ENCODE measurements at regions not wholly inside any gene's neighbourhood (a gene's known extent, or its start where the extent isn't known, plus 50 kb on each side); places are given as distances from the start of the nearest gene placed in this dataset.

GRCh38 chr12:111161898-111162297 is 207.0 kb downstream of the PHETA1 start:
- Histone ChIP-seq H3K27ac (no peak overlapping the region), H3K36me3 (no peaks in the 10 kb centered on the region), H3K27me3 (replicated peaks) (no peaks in the 10 kb centered on the region; the same call in none of the 2 replicates), H3K4me1 (replicated peaks) (no peaks in the 10 kb centered on the region), H3K9me3 (replicated peaks) (no peaks in the 10 kb centered on the region), H3K4me3 (no peak overlapping the region)
- DNase-seq (ENCODE audit: low read depth in 1 of 2, low spot score in 2 of 2): no peak

- no peaks in the 10 kb centered on the region for H3K9me3 ChIP-seq (replicated peaks)
- H3K36me3 ChIP-seq: no peaks in the 10 kb centered on the region
- H3K27me3 ChIP-seq (replicated peaks): peaks cover 3% of the 10 kb centered on the region
- no peak overlapping the region for H3K4me3 ChIP-seq
- no peak for DNase-seq (ENCODE audit: low read depth in 1 of 2, low spot score in 2 of 2)
- H3K4me1 ChIP-seq (replicated peaks): no peaks in the 10 kb centered on the region
- H3K27ac ChIP-seq: no peak overlapping the region
These were observed 208.3 kb downstream of the PHETA1 start for GRCh38 chr12:111160350-111161241.

- Histone ChIP-seq H3K27ac (no peak overlapping the region), H3K4me3 (no peak overlapping the region), H3K36me3 (no peaks in the 10 kb centered on the region), H3K27me3 (replicated peaks) (peaks cover 8% of the 10 kb centered on the region), H3K4me1 (replicated peaks) (no peaks in the 10 kb centered on the region), H3K9me3 (replicated peaks) (no peaks in the 10 kb centered on the region)
- DNase-seq (ENCODE audit: low read depth in 1 of 2, low spot score in 2 of 2): no peak
These were observed 209.9 kb downstream of the PHETA1 start for GRCh38 chr12:111158992-111159391.

- Histone ChIP-seq H3K27ac (no peak overlapping the region), H3K4me1 (replicated peaks) (no peaks in the 10 kb centered on the region), H3K4me3 (no peak overlapping the region), H3K9me3 (replicated peaks) (no peaks in the 10 kb centered on the region), H3K27me3 (replicated peaks) (peaks cover 13% of the 10 kb centered on the region), H3K36me3 (no peaks in the 10 kb centered on the region)
- no peak for DNase-seq (ENCODE audit: low read depth in 1 of 2, low spot score in 2 of 2)
These were observed 211.4 kb downstream of the PHETA1 start for GRCh38 chr12:111157486-111157885.

GRCh38 chr12:111156304-111156703 is 212.6 kb downstream of the PHETA1 start:
- no peak overlapping the region for H3K27ac ChIP-seq
- H3K36me3 ChIP-seq: no peaks in the 10 kb centered on the region
- no peaks in the 10 kb centered on the region for H3K9me3 ChIP-seq (replicated peaks)
- H3K4me1 ChIP-seq (replicated peaks): no peaks in the 10 kb centered on the region
- no peak overlapping the region for H3K4me3 ChIP-seq
- no peak for DNase-seq (ENCODE audit: low read depth in 1 of 2, low spot score in 2 of 2)
- peaks cover 13% of the 10 kb centered on the region for H3K27me3 ChIP-seq (replicated peaks)

- no peak overlapping the region for H3K27ac ChIP-seq
- no peak overlapping the region for H3K4me3 ChIP-seq
- H3K27me3 ChIP-seq (replicated peaks): peaks cover 13% of the 10 kb centered on the region
- no peak for DNase-seq (ENCODE audit: low read depth in 1 of 2, low spot score in 2 of 2)
- no peaks in the 10 kb centered on the region for H3K4me1 ChIP-seq (replicated peaks)
- no peaks in the 10 kb centered on the region for H3K36me3 ChIP-seq
- H3K9me3 ChIP-seq (replicated peaks): no peaks in the 10 kb centered on the region
These were observed 213.4 kb downstream of the PHETA1 start for GRCh38 chr12:111155521-111155920.

GRCh38 chr12:111155020-111155419 is 213.9 kb downstream of the PHETA1 start:
- H3K9me3 ChIP-seq (replicated peaks): no peaks in the 10 kb centered on the region
- H3K27me3 ChIP-seq (replicated peaks): peaks cover 15% of the 10 kb centered on the region
- H3K4me1 ChIP-seq (replicated peaks): no peaks in the 10 kb centered on the region
- no peak overlapping the region for H3K27ac ChIP-seq
- H3K4me3 ChIP-seq: no peak overlapping the region
- DNase-seq (ENCODE audit: low read depth in 1 of 2, low spot score in 2 of 2): no peak
- no peaks in the 10 kb centered on the region for H3K36me3 ChIP-seq

- Histone ChIP-seq H3K4me1 (replicated peaks) (no peaks in the 10 kb centered on the region), H3K27me3 (replicated peaks) (peaks cover 19% of the 10 kb centered on the region), H3K36me3 (no peaks in the 10 kb centered on the region), H3K9me3 (replicated peaks) (no peaks in the 10 kb centered on the region), H3K27ac (no peak overlapping the region), H3K4me3 (no peak overlapping the region)
- DNase-seq (ENCODE audit: low read depth in 1 of 2, low spot score in 2 of 2): no peak
These were observed 214.6 kb downstream of the PHETA1 start for GRCh38 chr12:111154147-111154834.

GRCh38 chr12:111152561-111152960 is 216.3 kb downstream of the PHETA1 start:
- no peak for DNase-seq (ENCODE audit: low read depth in 1 of 2, low spot score in 2 of 2)
- no peaks in the 10 kb centered on the region for H3K36me3 ChIP-seq
- no peak overlapping the region for H3K4me3 ChIP-seq
- H3K27ac ChIP-seq: no peak overlapping the region
- no peaks in the 10 kb centered on the region for H3K9me3 ChIP-seq (replicated peaks)
- H3K27me3 ChIP-seq (replicated peaks): peaks cover 19% of the 10 kb centered on the region
- H3K4me1 ChIP-seq (replicated peaks): no peaks in the 10 kb centered on the region

- no peaks in the 10 kb centered on the region for H3K9me3 ChIP-seq (replicated peaks)
- no peaks in the 10 kb centered on the region for H3K36me3 ChIP-seq
These were observed 217.7 kb downstream of the PHETA1 start for GRCh38 chr12:111150921-111151840.

GRCh38 chr12:111150360-111150759 is 218.5 kb downstream of the PHETA1 start:
- no peaks in the 10 kb centered on the region for H3K9me3 ChIP-seq (replicated peaks)
- DNase-seq (ENCODE audit: low read depth in 1 of 2, low spot score in 2 of 2): no peak
- H3K27me3 ChIP-seq (replicated peaks): peaks cover 14% of the 10 kb centered on the region

More at GRCh38 chr12:111150921-111151840, 217.7 kb downstream of the PHETA1 start:
- H3K27ac ChIP-seq: no peak overlapping the region
- H3K4me1 ChIP-seq (replicated peaks): no peaks in the 10 kb centered on the region
- H3K4me3 ChIP-seq: no peak overlapping the region
- no peak for DNase-seq (ENCODE audit: low read depth in 1 of 2, low spot score in 2 of 2)
- peaks cover 19% of the 10 kb centered on the region for H3K27me3 ChIP-seq (replicated peaks)

GRCh38 chr12:111149299-111149698 is 219.6 kb downstream of the PHETA1 start:
- no peaks in the 10 kb centered on the region for H3K9me3 ChIP-seq (replicated peaks)
- H3K27me3 ChIP-seq (replicated peaks): peaks cover 11% of the 10 kb centered on the region; the same call in 1 of the 2 replicates
- H3K4me1 ChIP-seq (replicated peaks): no peaks in the 10 kb centered on the region
- H3K36me3 ChIP-seq: no peaks in the 10 kb centered on the region
- no peak overlapping the region for H3K4me3 ChIP-seq
- no peak for DNase-seq (ENCODE audit: low read depth in 1 of 2, low spot score in 2 of 2)
- no peak overlapping the region for H3K27ac ChIP-seq

More at GRCh38 chr12:111150360-111150759, 218.5 kb downstream of the PHETA1 start:
- H3K4me3 ChIP-seq: no peak overlapping the region
- H3K36me3 ChIP-seq: no peaks in the 10 kb centered on the region
- no peak overlapping the region for H3K27ac ChIP-seq
- no peaks in the 10 kb centered on the region for H3K4me1 ChIP-seq (replicated peaks)

GRCh38 chr12:111148005-111148404 is 220.9 kb downstream of the PHETA1 start:
- no peak overlapping the region for H3K27ac ChIP-seq
- no peaks in the 10 kb centered on the region for H3K36me3 ChIP-seq
- no peak overlapping the region for H3K4me3 ChIP-seq
- DNase-seq (ENCODE audit: low read depth in 1 of 2, low spot score in 2 of 2): no peak
- H3K4me1 ChIP-seq (replicated peaks): no peaks in the 10 kb centered on the region
- no peaks in the 10 kb centered on the region for H3K9me3 ChIP-seq (replicated peaks)
- peaks cover 5% of the 10 kb centered on the region; the same call in 1 of the 2 replicates for H3K27me3 ChIP-seq (replicated peaks)

Measured in SJSA1 (cell line).